ENCODE measurements at regions not wholly inside any gene's neighbourhood (a gene's known extent, or its start where the extent isn't known, plus 50 kb on each side); places are given as distances from the start of the nearest gene placed in this dataset.

DNA sequence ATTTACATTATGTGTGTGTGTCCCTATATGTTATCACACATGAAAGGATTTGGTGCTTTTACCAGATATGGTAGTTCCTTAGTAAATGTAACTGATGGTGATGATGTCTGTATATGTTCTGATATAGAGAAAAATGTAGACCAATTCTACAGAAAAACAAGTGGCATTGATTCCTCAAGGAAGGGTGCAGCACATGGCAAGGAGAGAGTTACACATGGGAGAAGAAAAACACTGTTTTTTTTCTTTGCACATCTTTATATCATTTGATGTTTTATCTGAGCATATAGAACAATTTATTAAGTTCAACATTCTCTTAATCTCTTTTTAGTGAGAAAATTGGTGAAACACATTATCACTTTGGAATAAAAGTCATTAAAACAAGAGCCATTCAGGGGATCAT, 535.0 kb upstream of the KLF4 start:
- TF ChIP-seq, protein P1, sequence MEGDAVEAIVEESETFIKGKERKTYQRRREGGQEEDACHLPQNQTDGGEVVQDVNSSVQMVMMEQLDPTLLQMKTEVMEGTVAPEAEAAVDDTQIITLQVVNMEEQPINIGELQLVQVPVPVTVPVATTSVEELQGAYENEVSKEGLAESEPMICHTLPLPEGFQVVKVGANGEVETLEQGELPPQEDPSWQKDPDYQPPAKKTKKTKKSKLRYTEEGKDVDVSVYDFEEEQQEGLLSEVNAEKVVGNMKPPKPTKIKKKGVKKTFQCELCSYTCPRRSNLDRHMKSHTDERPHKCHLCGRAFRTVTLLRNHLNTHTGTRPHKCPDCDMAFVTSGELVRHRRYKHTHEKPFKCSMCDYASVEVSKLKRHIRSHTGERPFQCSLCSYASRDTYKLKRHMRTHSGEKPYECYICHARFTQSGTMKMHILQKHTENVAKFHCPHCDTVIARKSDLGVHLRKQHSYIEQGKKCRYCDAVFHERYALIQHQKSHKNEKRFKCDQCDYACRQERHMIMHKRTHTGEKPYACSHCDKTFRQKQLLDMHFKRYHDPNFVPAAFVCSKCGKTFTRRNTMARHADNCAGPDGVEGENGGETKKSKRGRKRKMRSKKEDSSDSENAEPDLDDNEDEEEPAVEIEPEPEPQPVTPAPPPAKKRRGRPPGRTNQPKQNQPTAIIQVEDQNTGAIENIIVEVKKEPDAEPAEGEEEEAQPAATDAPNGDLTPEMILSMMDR (optimal IDR thresholded peaks at IDR 0.05 in 1 of 3, IDR thresholded peaks at IDR 0.05 in 1 of 3, conservative IDR thresholded peaks at IDR 0.05 in 1 of 3; ENCODE audit: extremely low read depth in 1 of 3, insufficient read depth in 2 of 3, low read length in 3 of 3): no peak
- TF ChIP-seq EZH2 (IDR thresholded peaks at IDR 0.05; ENCODE audit: low read length): no peak

Measured in keratinocyte (primary cell).